Keratinocyte (primary cell): ENCODE measurements at regions not wholly inside any gene's neighbourhood (a gene's known extent, or its start where the extent isn't known, plus 50 kb on each side); places are given as distances from the start of the nearest gene placed in this dataset.

Experiments
- EZH2 ChIP-seq: IDR thresholded peaks from one replicate; pipeline ENCODE4 v1.6.1; 2012; ENCODE audit warnings: inconsistent platforms, mild to moderate bottlenecking, low read length, moderate library complexity
- TF ChIP-seq, protein P1 (sequence below), 3 experiments: IDR thresholded peaks in 1 of 3; conservative IDR thresholded peaks in 1 of 3; optimal IDR thresholded peaks in 1 of 3; 2 replicates in 2 of 3; 3 replicates in 1 of 3; pipeline versions ENCODE3 to v1.5.1; 2011; ENCODE audit warnings: low read length in 3 of 3, mild to moderate bottlenecking in 3 of 3, moderate library complexity in 2 of 3, control low read depth in 1 of 3, inconsistent platforms in 1 of 3; ENCODE audit not compliant: insufficient read depth in 2 of 3; ENCODE audit errors: extremely low read depth in 1 of 3

DNA sequence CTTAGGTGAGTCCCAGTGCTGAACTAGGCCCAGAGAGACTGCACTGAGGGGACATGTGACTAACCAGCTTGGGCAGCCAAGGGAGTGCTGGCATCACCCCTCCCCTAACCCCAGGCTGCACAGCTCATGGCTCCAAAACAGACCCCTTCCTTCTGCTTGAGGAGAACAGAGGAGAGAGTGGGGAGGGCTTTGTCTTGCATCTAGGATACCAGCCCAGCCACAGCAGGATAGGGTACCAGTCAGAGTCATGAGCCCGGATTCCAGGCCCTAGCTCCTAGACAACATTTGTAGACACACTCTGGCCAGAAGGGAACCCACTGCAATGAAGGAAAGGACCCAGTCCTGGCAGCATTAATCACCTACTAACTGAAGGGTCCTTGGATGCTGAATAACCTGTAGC, 49.9 kb upstream of the PLSCR4 start:
- TF ChIP-seq, protein P1, sequence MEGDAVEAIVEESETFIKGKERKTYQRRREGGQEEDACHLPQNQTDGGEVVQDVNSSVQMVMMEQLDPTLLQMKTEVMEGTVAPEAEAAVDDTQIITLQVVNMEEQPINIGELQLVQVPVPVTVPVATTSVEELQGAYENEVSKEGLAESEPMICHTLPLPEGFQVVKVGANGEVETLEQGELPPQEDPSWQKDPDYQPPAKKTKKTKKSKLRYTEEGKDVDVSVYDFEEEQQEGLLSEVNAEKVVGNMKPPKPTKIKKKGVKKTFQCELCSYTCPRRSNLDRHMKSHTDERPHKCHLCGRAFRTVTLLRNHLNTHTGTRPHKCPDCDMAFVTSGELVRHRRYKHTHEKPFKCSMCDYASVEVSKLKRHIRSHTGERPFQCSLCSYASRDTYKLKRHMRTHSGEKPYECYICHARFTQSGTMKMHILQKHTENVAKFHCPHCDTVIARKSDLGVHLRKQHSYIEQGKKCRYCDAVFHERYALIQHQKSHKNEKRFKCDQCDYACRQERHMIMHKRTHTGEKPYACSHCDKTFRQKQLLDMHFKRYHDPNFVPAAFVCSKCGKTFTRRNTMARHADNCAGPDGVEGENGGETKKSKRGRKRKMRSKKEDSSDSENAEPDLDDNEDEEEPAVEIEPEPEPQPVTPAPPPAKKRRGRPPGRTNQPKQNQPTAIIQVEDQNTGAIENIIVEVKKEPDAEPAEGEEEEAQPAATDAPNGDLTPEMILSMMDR (optimal IDR thresholded peaks at IDR 0.05 in 1 of 3, IDR thresholded peaks at IDR 0.05 in 1 of 3, conservative IDR thresholded peaks at IDR 0.05 in 1 of 3; ENCODE audit: extremely low read depth in 1 of 3, insufficient read depth in 2 of 3, low read length in 3 of 3), result no peak
- TF ChIP-seq EZH2, result no peak
